Occipital lobe (tissue), 1 donor: ENCODE measurements at regions not wholly inside any gene's neighbourhood (a gene's known extent, or its start where the extent isn't known, plus 50 kb on each side); places are given as distances from the start of the nearest gene placed in this dataset.

Experiments
- DNase-seq: peaks from one replicate; lab custom pipeline; 2025; lab: John Stamatoyannopoulos, UW

DNA sequence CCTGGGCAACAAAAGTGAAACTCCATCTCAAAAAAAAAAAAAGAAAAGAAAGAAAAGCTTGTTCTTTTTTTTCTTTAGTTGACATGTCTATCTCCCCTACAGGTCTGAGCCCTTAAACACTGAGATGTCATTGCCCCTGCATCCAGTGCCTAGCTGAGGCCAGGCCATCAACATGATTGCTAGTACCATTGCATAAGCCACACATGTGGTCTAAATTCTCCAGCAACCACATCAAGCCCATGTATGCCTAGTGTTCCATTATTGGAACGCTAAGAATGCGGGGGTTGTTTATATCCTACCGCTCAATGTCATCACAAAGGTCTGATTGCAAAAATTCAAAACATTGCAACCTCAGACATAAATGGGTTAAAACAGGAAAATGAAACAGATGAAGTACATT, 62.7 kb downstream of the NPTX2 start:
- no peak for DNase-seq

DNA sequence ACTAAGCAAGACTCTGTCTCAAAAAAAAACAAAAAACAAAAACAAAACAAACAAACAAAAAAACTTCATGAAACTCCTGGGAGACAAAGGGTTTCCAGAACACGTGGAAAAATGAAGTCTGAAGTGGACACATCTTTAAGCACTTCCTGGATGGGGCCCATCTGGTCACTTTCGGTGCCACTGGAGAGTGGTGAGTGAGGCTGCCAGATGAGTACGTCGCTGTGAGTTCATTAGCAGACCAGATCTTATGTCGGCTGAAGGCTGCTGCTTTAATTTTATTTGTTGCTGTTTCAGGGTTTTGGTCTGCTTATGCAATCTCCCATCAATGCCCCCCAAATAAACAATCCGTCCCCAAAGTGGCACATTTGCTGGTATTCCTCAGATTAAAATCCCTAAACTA, 64.4 kb downstream of the NPTX2 start:
- DNase-seq: no peak

DNA sequence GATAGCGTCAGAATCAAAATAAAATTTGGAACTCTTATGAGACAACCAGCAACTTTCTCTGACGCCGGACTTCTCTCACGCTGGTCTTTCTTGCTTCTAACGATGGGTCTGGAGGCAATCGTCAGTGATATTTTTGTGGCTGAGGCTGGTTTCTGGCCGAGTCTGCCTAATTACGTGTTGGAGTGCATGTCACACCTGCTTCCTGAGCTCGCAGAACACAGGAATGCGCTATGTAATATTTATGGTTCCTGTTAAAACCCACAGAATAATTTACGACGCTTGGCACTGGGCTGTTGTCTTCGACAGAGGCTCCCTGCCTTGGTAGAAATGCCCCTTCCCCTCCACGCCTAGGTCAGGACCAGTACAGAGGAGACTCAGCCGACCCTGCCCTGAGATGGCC, 64.9 kb downstream of the NPTX2 start:
- DNase-seq: no peak

DNA sequence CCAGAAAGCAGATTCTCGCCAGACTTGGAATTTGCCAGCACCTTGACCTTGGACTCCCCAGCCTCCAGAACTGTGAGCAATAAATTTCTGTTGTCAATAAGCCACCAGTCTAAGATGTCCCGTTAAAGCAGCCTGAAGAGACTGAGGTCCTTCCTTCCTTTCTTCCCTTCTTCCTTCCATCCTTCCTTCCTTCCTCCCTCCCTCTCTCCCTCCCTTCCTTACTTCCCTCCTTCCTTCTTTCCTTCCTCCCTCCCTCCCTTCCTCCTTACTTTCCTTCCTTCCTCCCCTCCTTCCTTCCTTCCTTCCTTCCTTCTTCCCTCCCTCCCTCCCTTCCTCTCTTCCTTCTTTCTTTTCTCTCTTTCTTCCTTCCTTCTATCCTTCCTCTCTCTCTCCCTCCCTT, 66.4 kb downstream of the NPTX2 start:
- no peak for DNase-seq

DNA sequence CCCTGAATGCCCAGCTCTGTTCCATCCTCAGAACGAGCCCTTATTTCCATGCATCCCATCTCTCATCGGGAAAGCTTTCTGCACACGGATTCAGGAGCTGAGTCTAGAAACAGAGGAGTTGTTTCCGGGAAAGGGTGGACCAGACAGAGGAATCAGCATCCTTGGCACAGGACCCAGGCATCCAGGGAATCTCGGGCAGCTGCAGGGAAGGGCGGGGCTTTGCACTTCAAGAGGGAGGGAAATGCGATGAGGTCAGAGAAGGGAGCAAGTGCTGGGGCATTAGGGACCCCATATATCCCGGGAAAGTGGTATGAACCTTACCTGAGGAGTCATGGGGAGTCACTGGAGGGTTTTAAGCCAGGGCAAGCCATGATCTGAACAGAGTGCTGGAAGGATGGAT, 68.5 kb downstream of the NPTX2 start:
- no peak for DNase-seq

DNA sequence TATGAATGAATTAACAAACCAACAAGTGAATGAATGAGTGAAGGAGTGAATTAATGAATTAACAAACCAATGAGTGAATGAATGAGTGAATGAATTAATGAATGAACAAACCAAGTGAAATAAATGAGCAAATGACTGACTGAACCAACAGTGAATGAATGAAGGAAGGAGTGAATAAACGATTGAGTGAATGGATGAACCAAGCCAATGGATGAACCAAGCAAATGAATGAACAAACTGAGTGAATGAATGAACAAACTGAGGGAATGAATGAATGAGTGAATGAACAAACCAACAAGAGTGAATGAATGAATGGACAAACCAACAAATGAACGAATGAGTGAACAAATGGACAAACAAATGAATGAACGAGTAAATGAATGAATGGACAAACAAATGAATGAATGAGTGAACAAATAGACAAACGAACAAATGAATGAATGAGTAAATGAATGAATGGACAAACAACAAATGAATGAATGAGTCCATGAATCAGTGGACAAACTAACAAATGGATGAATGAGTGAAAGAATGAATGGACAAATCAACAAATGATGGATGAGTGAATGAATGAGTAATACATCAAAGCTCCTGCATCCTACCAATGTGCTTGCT, 69.5 kb downstream of the NPTX2 start:
- no peak for DNase-seq

DNA sequence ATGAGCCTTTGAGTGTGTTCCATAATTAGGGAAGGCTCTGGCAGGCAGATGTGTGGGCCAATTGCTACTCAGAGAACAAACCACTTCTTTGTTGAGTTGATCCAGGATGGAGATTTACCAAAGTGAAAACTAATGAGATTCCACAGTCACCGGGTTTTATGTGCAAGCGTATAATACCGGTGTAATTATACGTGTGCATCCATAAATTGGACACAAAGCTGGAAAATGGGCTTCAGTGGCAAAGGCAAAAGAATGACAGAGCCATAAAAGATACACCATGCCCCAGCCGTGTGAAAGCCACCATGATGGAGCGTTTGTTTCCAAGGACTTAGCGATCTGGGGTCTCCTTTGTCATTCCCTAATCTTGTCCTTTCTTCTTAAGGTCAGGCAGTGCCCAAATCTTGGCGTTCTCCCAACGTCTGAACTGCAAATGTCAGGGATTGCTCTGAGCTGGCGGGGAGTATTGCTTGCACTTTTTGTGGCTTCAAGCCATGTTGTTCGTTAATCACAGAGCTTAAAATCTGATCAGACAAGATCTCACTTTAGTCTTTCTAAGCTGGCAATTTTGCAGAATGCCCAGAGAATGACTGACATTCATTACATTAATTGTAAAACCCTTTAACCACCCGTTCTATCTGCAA, 70.1 kb downstream of the NPTX2 start:
- no peak for DNase-seq

DNA sequence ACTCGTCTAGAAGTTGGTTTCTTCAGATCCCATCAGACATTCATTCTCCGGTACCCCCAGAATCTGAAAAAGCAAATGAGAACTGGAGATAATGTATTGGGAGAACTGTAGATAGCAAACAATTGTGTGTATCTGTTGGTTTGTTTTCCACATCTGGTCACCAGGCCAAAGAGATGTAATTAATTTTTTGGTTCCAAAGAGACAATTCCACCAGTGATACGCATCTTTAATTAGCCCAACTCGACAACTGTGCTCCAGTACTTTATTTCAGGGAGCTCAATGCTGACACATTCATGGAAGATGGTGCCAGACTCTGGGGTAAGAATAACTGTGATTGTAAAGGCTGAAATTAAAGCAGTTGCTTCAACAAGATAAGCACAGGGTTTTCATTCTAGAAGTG, 74.5 kb downstream of the NPTX2 start:
- no peak for DNase-seq

DNA sequence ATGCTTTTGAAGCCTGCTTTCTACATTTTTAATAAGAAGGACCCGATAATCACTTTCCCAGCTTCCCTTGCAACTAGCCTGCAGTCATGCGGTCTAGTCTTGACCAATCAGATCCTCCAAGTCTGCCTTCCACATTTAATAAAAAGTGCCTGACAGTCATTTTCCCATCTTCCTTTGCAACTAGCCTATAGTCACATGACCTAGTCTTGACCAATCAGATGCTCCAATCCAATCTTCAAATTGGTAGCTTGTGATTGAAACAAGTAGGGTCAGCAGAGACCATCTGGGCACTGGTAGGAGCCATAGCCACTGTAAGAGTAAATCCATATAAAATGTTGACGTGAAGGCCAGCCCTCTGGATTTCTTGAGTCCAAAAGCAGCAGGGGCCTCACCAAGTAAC, 80.0 kb downstream of the NPTX2 start:
- DNase-seq: no peak

DNA sequence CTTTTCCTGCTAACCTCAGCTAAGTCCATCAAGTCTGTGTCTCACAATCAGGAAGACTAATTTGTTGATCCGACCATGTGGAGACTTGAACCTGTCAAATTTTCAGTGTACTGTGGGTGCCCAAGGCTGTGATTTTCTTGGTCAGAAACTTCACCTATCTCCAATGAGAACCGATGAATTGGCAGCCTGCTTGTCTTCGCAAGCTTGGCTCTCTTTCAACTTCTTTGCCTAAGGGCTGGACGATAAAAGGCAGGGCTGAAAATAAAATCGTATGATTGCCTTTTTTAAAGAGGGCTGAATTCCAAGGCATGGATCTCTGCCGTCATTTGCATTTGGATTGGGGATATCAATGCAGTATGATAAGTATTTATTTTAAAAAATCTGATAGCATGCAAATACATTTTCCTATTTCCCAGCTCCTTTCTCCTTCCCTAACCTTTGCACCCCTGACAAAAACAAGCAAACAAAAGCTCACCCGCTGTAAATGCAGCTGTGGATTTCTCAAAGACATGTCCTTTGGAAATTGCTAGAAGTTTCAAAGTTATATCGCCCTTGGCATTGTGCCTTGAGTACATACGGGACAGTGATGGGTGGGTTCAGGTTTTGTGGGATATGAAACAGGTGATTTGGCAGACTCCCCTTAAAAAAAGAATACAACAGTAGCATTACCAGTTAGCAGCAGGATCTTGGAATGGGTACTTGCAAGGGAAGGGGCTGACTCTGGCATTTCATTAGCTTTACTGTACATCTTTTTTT, 80.6 kb downstream of the NPTX2 start:
- DNase-seq: no peak

DNA sequence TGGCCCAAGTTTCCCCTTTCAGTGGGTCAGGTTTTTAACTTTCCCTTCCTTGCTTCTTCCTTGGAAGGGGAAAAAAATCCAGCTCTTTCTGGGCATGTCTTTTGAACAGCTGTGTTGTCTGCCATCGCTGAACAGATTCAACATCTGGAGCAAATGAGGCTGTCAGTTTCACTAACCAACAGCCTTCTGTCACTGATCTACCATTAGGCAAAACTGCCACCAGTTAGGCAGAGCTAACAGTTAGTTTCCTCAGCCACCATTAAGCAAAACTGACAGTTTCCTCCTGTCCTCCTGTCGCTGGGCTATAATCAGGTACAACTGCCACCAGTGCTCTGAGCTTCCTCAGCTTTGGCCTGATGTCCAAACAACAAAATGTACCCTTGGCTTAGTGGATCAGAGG, 81.9 kb downstream of the NPTX2 start:
- DNase-seq: no peak

DNA sequence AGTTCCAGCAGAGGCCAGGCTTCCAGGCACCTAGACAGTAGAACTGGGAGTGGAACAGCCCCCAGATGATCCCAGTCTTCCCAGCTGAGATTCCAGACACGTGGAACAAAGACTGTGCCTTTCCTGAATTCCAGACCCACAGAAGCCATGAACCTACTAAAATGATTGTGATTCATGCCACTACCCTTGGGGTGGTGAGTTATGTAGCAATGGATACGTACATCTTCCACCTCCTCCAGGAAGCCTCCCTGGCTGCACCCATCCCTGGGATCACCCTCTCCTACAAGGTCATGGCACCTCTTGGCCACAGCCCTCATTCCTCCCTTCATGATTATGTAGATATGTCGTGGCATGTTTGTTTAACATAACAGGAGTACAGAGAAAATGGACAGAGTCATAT, 83.4 kb downstream of the NPTX2 start:
- DNase-seq: no peak

DNA sequence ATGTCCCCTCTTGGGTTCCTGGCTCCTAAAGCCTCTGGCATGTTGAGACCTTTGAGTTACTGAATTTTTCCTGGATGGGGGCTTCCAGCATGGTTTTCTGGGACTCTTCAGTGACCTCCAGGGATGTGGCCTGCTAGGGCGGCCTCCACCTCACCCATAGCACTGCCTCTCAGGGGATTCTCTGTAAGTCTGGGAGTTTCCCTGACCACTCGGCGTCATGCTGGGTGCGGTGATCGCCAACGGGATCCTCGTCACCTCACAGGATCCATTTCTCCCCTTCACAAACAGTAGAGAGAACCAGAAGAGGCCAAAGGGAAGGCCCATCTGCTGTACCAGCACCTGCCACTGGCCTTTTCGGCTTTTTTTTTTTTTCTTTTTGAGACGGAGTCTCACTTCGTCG, 84.3 kb downstream of the NPTX2 start:
- no peak for DNase-seq

DNA sequence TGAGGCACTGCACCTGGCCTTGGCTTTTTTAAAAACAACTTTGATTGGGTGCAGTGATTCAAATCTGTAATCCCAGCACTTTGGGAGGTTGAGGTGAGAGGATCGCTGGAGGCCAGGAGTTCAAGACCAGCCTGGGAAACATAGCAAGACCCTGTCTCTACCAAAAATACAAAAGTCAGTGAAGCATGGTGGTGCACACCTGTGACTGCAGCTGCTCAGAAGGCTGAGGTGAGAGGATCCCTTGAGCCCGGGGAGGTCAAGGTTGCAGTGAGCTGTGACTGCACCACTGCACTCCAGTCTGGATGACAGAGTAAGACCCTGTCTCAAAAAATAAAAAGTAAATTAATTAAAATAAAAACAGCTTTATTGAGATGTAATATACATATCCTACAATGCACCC, 84.9 kb downstream of the NPTX2 start:
- no peak for DNase-seq

DNA sequence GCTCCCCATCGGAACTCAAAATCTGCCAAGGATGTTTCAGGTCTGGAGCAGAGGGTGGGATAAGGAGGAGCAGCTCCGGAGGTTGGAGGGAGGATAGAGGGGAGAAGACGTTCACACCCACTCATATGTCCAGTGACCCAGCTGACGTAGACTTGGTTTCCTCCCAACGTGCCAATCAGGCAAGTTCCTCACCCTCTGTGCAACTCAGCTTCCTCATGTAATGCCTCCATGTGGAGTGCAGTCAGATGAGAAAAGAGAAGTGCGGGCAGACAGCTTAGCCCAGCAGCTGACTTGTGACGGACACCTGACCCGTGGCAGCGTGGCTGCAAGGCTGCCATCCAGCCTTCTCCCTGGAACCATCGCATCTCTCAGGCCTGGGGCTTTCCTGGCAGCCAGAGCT, 86.8 kb downstream of the NPTX2 start:
- no peak for DNase-seq

DNA sequence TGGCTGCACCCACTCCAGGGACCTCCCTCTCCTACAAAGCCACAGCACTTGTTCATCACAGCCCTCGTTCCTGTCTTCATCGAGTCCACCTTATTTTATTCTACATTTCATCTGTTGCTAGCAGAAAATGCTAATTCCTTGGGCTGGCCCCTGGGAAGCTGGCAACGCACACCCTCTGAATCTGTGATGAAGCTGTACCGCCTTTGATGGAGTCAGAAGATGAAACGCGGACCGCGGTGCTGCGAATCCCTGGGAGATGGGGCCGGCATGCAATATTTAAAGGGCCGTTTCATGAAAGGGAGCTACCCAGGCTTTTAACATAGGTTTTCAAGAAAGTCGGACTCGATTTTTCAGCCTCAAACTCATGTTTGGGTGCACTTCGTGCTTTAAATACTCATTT, 88.5 kb downstream of the NPTX2 start:
- no peak for DNase-seq

DNA sequence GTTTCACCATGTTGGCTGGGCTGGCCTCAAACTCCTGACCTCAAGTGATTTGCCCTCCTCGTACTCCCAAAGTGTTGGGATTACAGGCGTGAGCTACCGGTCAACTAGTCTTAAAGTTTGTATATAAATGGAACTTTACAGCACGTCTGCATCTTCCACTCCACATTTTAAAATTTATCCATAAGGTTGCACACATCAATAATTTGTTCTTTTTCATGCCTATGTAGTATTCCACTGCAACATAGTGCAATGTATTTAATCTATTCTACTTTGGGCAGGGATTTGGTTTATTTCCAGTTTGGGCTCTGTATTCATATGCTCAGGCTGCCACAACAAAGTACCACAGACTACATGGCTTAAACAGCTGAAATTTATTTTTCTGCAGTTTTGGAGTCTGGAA, 90.0 kb downstream of the NPTX2 start:
- no peak for DNase-seq

DNA sequence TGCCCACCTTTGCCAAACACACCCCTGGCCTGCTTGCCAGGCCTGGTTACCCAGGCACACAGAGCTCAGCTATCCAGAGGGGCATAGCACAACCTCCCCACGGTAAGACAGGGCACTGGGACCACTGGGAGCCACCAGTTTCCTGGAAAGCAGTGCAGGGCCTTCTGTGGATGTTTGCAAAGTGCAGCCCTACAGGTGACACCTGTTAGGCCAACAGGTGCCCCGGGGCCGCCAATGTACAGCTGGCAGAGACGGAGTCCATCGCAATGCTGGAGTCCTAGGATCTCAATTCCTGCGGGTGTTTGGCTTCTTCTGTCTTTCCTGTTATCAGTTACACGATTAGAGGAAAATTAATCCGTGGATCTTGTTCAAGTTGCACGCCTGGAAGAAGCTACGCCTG, 94.9 kb downstream of the NPTX2 start:
- DNase-seq: no peak

DNA sequence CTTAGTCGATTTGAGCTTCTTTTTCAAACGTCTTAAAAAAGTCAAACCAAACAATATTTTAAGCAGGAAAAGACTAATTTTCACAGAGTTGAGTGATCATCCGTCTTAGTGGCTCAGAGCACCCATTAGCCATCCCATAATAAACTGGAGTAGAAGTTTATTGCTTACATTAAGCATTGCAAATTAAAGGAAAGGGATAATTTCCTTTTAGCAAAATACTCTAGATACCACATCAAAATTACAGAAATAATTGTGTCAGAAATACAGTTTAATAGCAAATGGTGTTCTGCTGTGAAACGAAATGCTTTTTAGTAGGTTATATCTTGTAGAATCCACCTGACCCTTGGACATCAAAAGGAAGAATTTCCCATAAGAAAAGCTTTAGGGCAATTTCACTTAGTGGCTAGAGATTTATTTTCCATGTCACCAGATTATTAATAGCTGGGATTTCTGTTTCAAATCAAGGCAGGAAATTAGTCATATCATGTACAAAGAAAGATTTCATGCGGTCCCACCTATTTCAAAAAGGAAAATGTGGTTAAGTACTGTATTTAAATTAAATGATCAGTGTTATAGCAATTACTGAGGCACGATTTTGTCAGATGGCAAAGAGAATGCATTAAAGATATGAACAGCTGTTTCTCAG, 96.2 kb downstream of the NPTX2 start:
- DNase-seq: no peak

DNA sequence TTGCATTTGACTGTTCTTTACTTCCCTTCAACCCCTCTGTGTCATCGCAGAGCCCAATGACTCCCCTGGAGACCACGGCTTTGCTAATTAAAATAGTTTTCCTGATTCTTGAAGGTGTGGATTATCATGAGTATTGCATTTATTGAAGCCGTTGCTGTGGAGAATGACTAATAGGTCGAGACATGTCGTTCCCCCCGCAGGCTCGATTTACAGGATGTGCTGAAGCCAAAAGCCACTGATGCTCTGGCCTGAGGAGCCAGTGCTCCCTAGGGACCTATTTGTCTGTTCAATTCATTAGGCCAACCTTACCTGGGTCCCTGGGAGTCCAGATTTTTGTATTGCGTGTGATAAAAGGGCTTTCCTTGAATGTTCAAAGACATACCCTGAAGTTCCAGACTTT, 102.3 kb downstream of the NPTX2 start:
- DNase-seq: no peak

DNA sequence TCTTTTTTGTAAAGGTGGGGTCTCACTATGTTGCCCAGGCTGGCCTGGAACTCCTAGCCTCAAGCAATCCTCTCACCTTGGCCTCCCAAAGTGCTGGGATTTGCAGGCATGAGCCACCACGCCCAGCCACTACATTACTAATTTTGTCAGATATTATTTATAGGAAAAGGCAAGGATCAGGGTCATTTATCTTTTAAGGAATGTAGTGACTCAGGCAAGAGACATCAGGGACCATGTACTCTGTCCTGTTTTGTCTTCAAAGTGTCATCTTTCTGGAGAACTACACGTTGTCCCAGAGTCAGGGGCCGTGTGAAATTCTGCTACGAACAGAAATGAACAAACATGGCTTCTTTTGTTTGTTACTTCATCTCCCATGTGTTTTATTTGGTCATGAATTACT, 105.3 kb downstream of the NPTX2 start:
- no peak for DNase-seq

DNA sequence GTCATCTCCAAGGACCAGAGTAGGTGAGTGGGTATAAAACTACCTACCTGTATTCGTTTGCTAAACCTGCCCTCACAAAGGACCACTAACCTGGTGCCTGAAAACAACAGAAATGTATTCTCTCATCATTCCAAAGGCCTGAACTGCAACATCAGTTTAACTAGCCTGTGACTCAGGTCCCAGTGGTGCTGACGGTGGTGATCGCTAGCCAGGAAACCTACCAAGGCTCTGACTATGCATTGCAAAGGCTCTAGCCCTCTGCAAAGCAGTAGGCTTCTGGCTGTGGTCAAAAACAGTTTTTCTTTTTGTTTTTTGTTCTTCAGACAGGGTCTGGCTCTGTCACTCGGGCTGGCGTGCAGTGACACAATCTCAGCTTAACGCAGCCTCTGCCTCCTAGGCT, 107.5 kb downstream of the NPTX2 start:
- no peak for DNase-seq
